GM23248 (cell line): ENCODE measurements at regions not wholly inside any gene's neighbourhood (a gene's known extent, or its start where the extent isn't known, plus 50 kb on each side); places are given as distances from the start of the nearest gene placed in this dataset.

Source experiments
- DNase-seq: peaks from one replicate; pipeline ENCODE4 v3.0.0-alpha.2; 2015
- H2AFZ ChIP-seq: fragments of 200-600 bp; sonication (generic); 2 replicates; pipeline ENCODE4 v1.6.1; 2016; ENCODE audit warnings: antibody characterized with exemption
- H3F3A ChIP-seq: fragments of 200-600 bp; sonication (generic); 2 replicates; pipeline ENCODE4 v1.6.1; 2016; ENCODE audit warnings: mild to moderate bottlenecking, antibody characterized with exemption, mixed run types; ENCODE audit not compliant: insufficient read depth
- H3K27ac ChIP-seq: fragments of 200-600 bp; sonication (generic); 2 replicates; pipeline ENCODE4 v1.5.1; 2016; ENCODE audit warnings: mild to moderate bottlenecking
- H3K27me3 ChIP-seq: fragments of 200-600 bp; sonication (generic); replicated peaks from 2 replicates; pipeline ENCODE4 v1.6.1; 2016; ENCODE audit warnings: mild to moderate bottlenecking; ENCODE audit not compliant: insufficient read depth
- H3K36me3 ChIP-seq: fragments of 200-600 bp; sonication (generic); 2 replicates; pipeline ENCODE4 v1.6.1; 2016; ENCODE audit warnings: low read depth, mild to moderate bottlenecking
- H3K4me1 ChIP-seq: fragments of 200-600 bp; sonication (generic); 2 replicates; pipeline ENCODE4 v1.6.1; 2016; ENCODE audit warnings: mild to moderate bottlenecking; ENCODE audit not compliant: insufficient read depth
- H3K4me2 ChIP-seq: fragments of 200-600 bp; sonication (generic); one replicate; pipeline ENCODE4 v1.6.1; 2016; ENCODE audit warnings: mild to moderate bottlenecking; ENCODE audit not compliant: unreplicated experiment
- H3K4me3 ChIP-seq: fragments of 200-600 bp; sonication (generic); 2 replicates; pipeline ENCODE4 v1.5.1; 2016; ENCODE audit warnings: mild to moderate bottlenecking
- H3K79me2 ChIP-seq: fragments of 200-600 bp; sonication (generic); 2 replicates; pipeline ENCODE4 v1.6.1; 2016; ENCODE audit warnings: mild to moderate bottlenecking; ENCODE audit not compliant: insufficient read depth
- H3K9ac ChIP-seq: fragments of 200-600 bp; sonication (generic); 2 replicates; pipeline ENCODE4 v1.6.1; 2016; ENCODE audit warnings: mild to moderate bottlenecking
- H3K9me2 ChIP-seq: fragments of 200-600 bp; sonication (generic); 2 replicates; pipeline ENCODE4 v1.6.1; 2016; ENCODE audit warnings: mixed run types, mild to moderate bottlenecking, moderate library complexity; ENCODE audit not compliant: insufficient read depth
- H3K9me3 ChIP-seq: fragments of 200-600 bp; sonication (generic); one replicate; pipeline ENCODE4 v1.6.1; 2017; ENCODE audit warnings: low read depth
- H4K20me1 ChIP-seq: fragments of 200-600 bp; sonication (generic); 2 replicates; pipeline ENCODE4 v1.6.0; 2016; ENCODE audit not compliant: insufficient read depth
- EZH2 ChIP-seq: fragments of 200-600 bp; sonication (generic); IDR thresholded peaks from 2 replicates; pipeline ENCODE4 v1.6.1; 2018; ENCODE audit warnings: antibody characterized with exemption, mild to moderate bottlenecking; ENCODE audit not compliant: insufficient read depth, poor library complexity, severe bottlenecking
- EZH2phosphoT487 ChIP-seq: fragments of 200-600 bp; sonication (generic); IDR thresholded peaks from 2 replicates; pipeline ENCODE4 v1.6.1; 2018; ENCODE audit warnings: antibody characterized with exemption, moderate library complexity, mild to moderate bottlenecking, low read depth; ENCODE audit not compliant: insufficient read depth
- whole genome bisulfite sequencing, 2 experiments: methylation state at CpG; one replicate each; pipeline ENCODE4 v1.1.6; 2015 to 2017; ENCODE audit warnings: low lambda C conversion rate in 2 of 2, low coverage in 1 of 2; ENCODE audit errors: missing lambda C conversion rate in 2 of 2; 5-methylcytosine and 5-hydroxymethylcytosine counted together
- in situ Hi-C: fragments of 300-500 bp; cut with MboI; formaldehyde crosslinking; loops from 2 replicates; pipeline ENCODE4 v1.15.0; 2020

DNA sequence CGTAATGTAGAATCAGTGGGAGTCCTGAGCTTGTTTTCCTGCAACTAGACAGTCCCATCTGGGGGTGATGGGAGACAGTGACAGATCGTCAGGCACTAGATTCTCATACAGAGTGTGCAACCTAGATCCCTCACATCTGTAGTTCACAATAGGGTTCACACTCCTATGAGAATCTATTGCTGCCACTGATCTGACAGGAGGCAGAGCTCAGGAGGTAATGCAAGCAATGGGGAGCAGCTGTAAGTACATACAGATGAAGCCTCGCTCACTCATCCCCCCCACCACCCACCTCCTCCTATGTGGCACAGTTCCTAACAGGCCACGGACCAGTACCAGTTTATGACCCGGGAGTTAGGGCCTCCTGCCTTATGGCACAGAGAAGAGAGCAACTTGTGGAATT lies 116.2 kb upstream of the PIK3R1 start:
- WGBS, 2 experiments = 88 to 96% methylated on average over 5 of the region's 5 CpGs
- H3K9me2 ChIP-seq = no peaks in the 10 kb centered on the region
- H3K27me3 ChIP-seq = no peaks in the 10 kb centered on the region
- H4K20me1 ChIP-seq = no peaks in the 10 kb centered on the region; the same call in 1 of the 2 replicates
- no peaks in the 10 kb centered on the region for H3K9me3 ChIP-seq
- in situ Hi-C loops = no loop called here
- H3K9ac ChIP-seq = no peak overlapping the region
- H3K4me3 ChIP-seq = no peak overlapping the region
- no peak for TF ChIP-seq EZH2
- no peak for TF ChIP-seq EZH2phosphoT487
- no peaks in the 10 kb centered on the region for H3K36me3 ChIP-seq
- H3K27ac ChIP-seq = no peak overlapping the region
- no peak overlapping the region for H3K4me2 ChIP-seq
- no peaks in the 10 kb centered on the region for H3F3A ChIP-seq
- H2AFZ ChIP-seq = no peak overlapping the region
- H3K79me2 ChIP-seq = no peaks in the 10 kb centered on the region
- no peaks in the 10 kb centered on the region for H3K4me1 ChIP-seq
- DNase-seq = no peak

DNA sequence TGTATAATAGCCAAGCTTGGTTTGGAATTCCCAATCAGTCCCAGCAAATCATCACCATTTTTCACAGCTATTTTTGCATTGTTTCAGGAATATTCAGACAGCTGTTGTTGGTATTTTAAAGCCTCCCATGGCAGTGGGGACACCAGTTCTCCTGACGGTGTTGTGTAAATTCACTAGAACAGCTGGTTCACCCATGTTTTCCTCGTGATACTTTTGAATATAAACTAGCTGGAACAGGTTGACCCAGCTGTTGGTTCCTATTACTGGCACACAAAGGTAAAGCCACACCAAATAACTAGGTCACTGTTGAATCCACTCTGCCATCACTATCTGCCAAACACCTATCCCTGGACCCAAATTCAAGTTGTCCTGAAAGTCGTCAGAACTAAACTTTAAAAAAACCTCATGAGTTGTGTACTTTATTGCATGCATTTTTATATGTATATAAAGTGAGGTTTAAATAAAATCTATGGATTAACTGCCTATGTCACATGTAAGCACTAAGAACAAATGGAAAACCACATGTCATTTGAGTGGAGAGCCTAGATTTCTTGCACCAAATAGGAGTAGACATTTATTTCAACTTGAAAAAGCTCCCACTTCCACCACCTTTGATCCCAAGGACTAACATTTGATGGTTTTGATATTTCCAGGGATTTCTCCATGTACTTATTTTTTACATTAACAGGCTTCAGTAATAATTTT lies 121.9 kb upstream of the PIK3R1 start:
- in situ Hi-C loops = no loop called here
- no peaks in the 10 kb centered on the region for H3K36me3 ChIP-seq
- no peak for DNase-seq
- no peaks in the 10 kb centered on the region; the same call in 1 of the 2 replicates for H4K20me1 ChIP-seq
- no peak overlapping the region for H3K27ac ChIP-seq
- H2AFZ ChIP-seq = no peak overlapping the region
- no peak overlapping the region for H3K4me3 ChIP-seq
- WGBS, 2 experiments = 95 to 98% methylated on average over 3 of the region's 3 CpGs
- H3F3A ChIP-seq = peaks cover 7% of the 10 kb centered on the region
- no peaks in the 10 kb centered on the region for H3K79me2 ChIP-seq
- peaks cover 6% of the 10 kb centered on the region for H3K4me1 ChIP-seq
- TF ChIP-seq EZH2phosphoT487 = no peak
- no peak for TF ChIP-seq EZH2
- H3K9me2 ChIP-seq = no peaks in the 10 kb centered on the region
- H3K9ac ChIP-seq = no peak overlapping the region
- H3K27me3 ChIP-seq = no peaks in the 10 kb centered on the region
- no peaks in the 10 kb centered on the region for H3K9me3 ChIP-seq
- H3K4me2 ChIP-seq = no peak overlapping the region

DNA sequence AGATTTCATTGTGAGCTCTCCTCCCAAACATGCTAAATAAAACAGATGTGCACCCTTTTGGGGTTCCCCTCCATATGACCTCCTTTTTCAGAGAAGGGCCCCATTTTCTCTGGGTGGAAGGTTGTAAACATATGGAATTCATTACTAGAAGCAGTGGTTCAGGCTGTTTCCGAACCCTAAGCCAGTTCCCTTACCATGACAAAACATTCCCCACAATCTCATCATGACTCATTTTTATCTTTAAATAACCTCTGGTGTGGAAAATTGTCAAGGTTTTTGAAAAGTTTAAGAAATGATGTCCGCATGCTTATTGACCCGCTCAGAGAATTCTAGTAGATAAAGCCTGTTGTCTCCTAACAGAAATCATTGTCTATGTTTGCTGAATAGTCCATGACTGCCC lies 127.3 kb upstream of the PIK3R1 start:
- peak overlapping the region; percentile 53 for H3K27ac ChIP-seq
- peak overlapping the region; percentile 83 for H3K4me2 ChIP-seq
- no peaks in the 10 kb centered on the region for H3K36me3 ChIP-seq
- H3K9me2 ChIP-seq = no peaks in the 10 kb centered on the region
- H2AFZ ChIP-seq = no peak overlapping the region
- peak; percentile 84 for DNase-seq
- 5 to 6% methylated on average over 3 of the region's 3 CpGs for WGBS, 2 experiments
- no peaks in the 10 kb centered on the region for H4K20me1 ChIP-seq
- no peak for TF ChIP-seq EZH2
- TF ChIP-seq EZH2phosphoT487 = 0 out of 2 replicates have a peak, but pooled peaks have one; percentile 28
- no peak overlapping the region for H3K9ac ChIP-seq
- no peaks in the 10 kb centered on the region for H3K27me3 ChIP-seq
- no peaks in the 10 kb centered on the region for H3K9me3 ChIP-seq
- H3F3A ChIP-seq = peaks cover 30% of the 10 kb centered on the region
- in situ Hi-C loops = no loop called here
- H3K4me1 ChIP-seq = peaks cover 38% of the 10 kb centered on the region
- peak overlapping the region; percentile 46; the same call in 1 of the 2 replicates for H3K4me3 ChIP-seq
- H3K79me2 ChIP-seq = no peaks in the 10 kb centered on the region

DNA sequence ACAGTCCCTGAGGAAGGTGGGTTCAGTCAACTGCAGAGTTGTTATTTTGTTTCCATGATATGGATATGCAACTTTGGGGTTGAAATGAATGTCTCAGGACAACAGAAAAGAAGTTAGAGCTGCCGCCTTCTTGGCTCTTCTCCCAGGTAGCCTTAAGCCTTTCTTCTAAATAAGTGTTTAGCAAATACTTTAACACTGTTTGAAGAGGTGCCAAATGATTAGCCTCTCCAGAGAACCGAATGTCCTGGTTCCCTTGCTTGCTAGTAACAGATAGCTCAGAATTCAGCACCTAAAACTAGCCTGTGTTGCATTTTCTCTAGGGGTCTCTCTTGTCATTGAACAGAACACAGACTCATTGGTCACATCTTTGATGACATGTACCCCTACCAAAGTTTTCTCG lies 127.7 kb upstream of the PIK3R1 start:
- H3K9me2 ChIP-seq = no peaks in the 10 kb centered on the region
- 9 to 13% methylated on average over 3 of the region's 3 CpGs for WGBS, 2 experiments
- DNase-seq = peak; percentile 32

More for the DNA sequence above, 127.7 kb upstream of the PIK3R1 start:
- no peaks in the 10 kb centered on the region for H3K79me2 ChIP-seq
- H3K9me3 ChIP-seq = no peaks in the 10 kb centered on the region
- no peaks in the 10 kb centered on the region for H4K20me1 ChIP-seq
- TF ChIP-seq EZH2phosphoT487 (no peak), EZH2 (no peak)
- no peaks in the 10 kb centered on the region for H3K36me3 ChIP-seq
- peak overlapping the region; percentile 83 for H3K4me2 ChIP-seq
- peaks cover 30% of the 10 kb centered on the region for H3F3A ChIP-seq
- peaks cover 38% of the 10 kb centered on the region for H3K4me1 ChIP-seq
- in situ Hi-C loops = no loop called here
- no peak overlapping the region for H2AFZ ChIP-seq
- no peak overlapping the region for H3K9ac ChIP-seq
- H3K27me3 ChIP-seq = no peaks in the 10 kb centered on the region
- peak overlapping the region; percentile 46; the same call in 1 of the 2 replicates for H3K4me3 ChIP-seq
- H3K27ac ChIP-seq = peak overlapping the region; percentile 53
